ENCODE measurements at regions not wholly inside any gene's neighbourhood (a gene's known extent, or its start where the extent isn't known, plus 50 kb on each side); places are given as distances from the start of the nearest gene placed in this dataset.
"Not testable (repeated sequence)": the region's sequence is repeated elsewhere in the genome, so short reads cannot be mapped to it uniquely, and the experiment has no call there.

DNA sequence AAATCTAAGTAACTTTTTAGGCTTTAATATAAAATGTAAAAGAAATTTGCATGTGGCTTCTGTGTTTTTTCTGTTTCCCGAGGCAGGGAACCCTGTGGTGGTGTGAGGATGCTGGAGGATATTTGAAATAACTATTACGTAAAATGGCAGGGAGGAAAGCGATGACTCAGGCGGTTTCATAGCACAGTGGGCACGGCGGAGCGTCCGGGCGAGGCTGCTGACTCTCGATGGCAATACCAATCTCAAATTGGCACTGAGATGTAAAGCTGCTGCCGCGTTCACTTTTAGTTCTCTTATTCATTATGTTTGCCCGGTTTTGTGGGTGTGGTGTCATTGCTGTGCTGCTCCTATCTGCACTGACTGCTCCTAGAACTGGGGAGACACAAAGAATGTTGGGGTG is 254.3 kb downstream of the THBS2 start:
- 95% methylated on average over 13 of the region's 13 CpGs; no CpG with 5 or more reads in 1 of the 2 donors for WGBS, 2 donors (ENCODE audit: low coverage in 1 of 2)
- ATAC-seq, result no peak
- Histone ChIP-seq H3K4me3 (no peak overlapping the region), H3K4me1 (no peaks in the 10 kb centered on the region), H3K27me3 (no peaks in the 10 kb centered on the region), H3K36me3 (no peaks in the 10 kb centered on the region), H3K9me3 (no peaks in the 10 kb centered on the region), H3K27ac (no peak overlapping the region)
- TF ChIP-seq EP300 (IDR thresholded peaks at IDR 0.05), result no peak
- no peak for TF ChIP-seq POLR2A (IDR thresholded peaks at IDR 0.05)
- no peak for TF ChIP-seq POLR2AphosphoS5 (IDR thresholded peaks at IDR 0.05)
- TF ChIP-seq, protein P1, sequence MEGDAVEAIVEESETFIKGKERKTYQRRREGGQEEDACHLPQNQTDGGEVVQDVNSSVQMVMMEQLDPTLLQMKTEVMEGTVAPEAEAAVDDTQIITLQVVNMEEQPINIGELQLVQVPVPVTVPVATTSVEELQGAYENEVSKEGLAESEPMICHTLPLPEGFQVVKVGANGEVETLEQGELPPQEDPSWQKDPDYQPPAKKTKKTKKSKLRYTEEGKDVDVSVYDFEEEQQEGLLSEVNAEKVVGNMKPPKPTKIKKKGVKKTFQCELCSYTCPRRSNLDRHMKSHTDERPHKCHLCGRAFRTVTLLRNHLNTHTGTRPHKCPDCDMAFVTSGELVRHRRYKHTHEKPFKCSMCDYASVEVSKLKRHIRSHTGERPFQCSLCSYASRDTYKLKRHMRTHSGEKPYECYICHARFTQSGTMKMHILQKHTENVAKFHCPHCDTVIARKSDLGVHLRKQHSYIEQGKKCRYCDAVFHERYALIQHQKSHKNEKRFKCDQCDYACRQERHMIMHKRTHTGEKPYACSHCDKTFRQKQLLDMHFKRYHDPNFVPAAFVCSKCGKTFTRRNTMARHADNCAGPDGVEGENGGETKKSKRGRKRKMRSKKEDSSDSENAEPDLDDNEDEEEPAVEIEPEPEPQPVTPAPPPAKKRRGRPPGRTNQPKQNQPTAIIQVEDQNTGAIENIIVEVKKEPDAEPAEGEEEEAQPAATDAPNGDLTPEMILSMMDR (IDR thresholded peaks at IDR 0.05), result no peak

DNA sequence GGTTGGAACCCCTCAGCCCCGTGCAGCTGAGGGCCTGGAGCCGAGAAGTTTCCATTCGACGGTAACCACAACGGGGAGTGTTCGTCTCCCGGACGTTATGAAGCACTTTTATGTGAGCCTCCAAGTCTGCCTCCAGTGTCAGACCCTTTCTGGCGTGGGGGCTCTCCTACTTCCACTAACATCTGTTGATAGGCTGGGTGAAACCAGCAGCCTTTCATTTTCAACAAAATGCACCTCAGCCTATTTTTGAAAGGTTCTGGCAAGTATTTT is 257.4 kb downstream of the THBS2 start:
- TF ChIP-seq POLR2AphosphoS5 (IDR thresholded peaks at IDR 0.05), result no peak
- no peak for TF ChIP-seq POLR2A (IDR thresholded peaks at IDR 0.05)
- TF ChIP-seq, protein P1 (IDR thresholded peaks at IDR 0.05), result no peak
- TF ChIP-seq EP300 (IDR thresholded peaks at IDR 0.05), result no peak
- ATAC-seq, result no peak
- 77 to 95% methylated on average over 6 to 8 of the region's 9 CpGs for WGBS, 2 donors (ENCODE audit: low coverage in 1 of 2)

DNA sequence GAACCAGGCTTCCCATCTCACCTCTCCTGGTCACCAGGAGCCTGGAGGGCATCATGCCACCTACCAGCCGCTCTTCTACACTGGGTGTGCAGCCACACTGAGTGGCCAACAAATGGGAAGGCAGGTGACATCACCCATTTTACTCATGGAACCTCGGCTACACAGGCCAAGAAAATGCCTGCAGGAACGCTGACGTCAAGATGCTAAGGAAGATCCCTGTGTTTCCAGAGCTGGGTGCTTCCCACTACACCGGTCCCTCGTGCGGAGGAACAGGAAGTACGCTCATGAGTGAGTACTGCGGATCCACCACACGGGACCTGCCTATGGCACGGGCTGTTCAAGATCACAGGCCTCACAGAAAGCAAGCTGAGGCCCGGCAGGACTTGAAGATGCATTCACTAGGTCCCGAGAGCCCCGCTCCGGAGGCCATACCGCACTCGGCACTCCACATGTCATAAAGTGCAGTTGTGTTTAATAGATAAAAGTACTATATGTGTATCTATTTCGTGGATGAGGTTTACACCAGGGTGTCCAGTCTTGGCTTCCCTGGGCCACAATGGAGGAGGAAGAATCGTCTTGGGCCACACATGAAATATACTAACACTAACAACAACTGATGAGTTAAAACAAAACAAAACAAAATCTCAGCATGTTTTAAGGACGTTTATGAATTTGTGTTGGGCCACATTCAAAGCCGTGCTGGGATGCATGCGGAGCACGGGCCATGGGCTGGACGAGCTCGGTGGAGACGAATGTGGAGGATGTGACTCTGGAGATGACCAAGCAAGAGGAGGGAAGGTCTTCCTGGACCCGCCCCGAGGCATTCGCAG is 257.9 kb downstream of the THBS2 start:
- H3K4me1 ChIP-seq, result no peaks in the 10 kb centered on the region
- no peak overlapping the region for H3K4me3 ChIP-seq
- no peak for TF ChIP-seq EP300 (IDR thresholded peaks at IDR 0.05)
- TF ChIP-seq, protein P1 (IDR thresholded peaks at IDR 0.05), result no peak
- no peak for TF ChIP-seq POLR2A (IDR thresholded peaks at IDR 0.05)
- TF ChIP-seq POLR2AphosphoS5 (IDR thresholded peaks at IDR 0.05), result no peak
- no peaks in the 10 kb centered on the region for H3K36me3 ChIP-seq
- no peak for ATAC-seq
- no peaks in the 10 kb centered on the region for H3K27me3 ChIP-seq
- WGBS, 2 donors (ENCODE audit: low coverage in 1 of 2), result 91 to 92% methylated on average over 12 to 15 of the region's 29 CpGs
- no peaks in the 10 kb centered on the region for H3K9me3 ChIP-seq
- H3K27ac ChIP-seq, result no peak overlapping the region

More for the DNA sequence above, 257.4 kb downstream of the THBS2 start:
- no peak overlapping the region for H3K4me3 ChIP-seq
- H3K9me3 ChIP-seq, result no peaks in the 10 kb centered on the region
- no peak overlapping the region for H3K27ac ChIP-seq
- H3K27me3 ChIP-seq, result no peaks in the 10 kb centered on the region
- H3K4me1 ChIP-seq, result no peaks in the 10 kb centered on the region
- H3K36me3 ChIP-seq, result no peaks in the 10 kb centered on the region

DNA sequence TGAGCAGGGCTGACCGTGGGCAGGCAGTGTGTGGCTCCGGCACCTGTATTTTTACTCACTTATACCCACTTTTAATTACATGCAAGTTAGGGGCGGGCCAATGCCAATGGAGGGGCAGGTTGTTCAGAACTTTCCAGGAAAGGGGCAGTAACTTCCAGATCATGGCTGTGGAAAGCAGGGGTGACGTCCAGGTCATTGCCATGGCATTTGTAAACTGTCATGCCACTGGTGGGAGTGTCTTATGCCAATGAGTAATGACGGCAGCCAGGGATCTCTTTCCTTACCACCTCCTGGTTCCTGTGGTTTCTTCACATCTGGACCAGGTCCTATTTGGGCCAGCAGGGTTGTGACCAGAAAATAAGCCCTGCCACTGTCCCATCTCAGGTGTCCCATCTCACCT is 258.7 kb downstream of the THBS2 start:
- Histone ChIP-seq H3K4me3 (no peak overlapping the region), H3K4me1 (peaks cover 0 to 5% (median 0%) of the 10 kb centered on the region in 3 donors), H3K27me3 (no peaks in the 10 kb centered on the region), H3K27ac (no peak overlapping the region), H3K9me3 (no peaks in the 10 kb centered on the region), H3K36me3 (no peaks in the 10 kb centered on the region)
- TF ChIP-seq POLR2A (IDR thresholded peaks at IDR 0.05) (no peak), EP300 (IDR thresholded peaks at IDR 0.05) (no peak), POLR2AphosphoS5 (IDR thresholded peaks at IDR 0.05) (no peak)
- TF ChIP-seq, protein P1 (IDR thresholded peaks at IDR 0.05), result no peak
- WGBS, 2 donors (ENCODE audit: low coverage in 1 of 2), result 100% methylated on average over 1 to 4 of the region's 5 CpGs
- no peak for ATAC-seq

DNA sequence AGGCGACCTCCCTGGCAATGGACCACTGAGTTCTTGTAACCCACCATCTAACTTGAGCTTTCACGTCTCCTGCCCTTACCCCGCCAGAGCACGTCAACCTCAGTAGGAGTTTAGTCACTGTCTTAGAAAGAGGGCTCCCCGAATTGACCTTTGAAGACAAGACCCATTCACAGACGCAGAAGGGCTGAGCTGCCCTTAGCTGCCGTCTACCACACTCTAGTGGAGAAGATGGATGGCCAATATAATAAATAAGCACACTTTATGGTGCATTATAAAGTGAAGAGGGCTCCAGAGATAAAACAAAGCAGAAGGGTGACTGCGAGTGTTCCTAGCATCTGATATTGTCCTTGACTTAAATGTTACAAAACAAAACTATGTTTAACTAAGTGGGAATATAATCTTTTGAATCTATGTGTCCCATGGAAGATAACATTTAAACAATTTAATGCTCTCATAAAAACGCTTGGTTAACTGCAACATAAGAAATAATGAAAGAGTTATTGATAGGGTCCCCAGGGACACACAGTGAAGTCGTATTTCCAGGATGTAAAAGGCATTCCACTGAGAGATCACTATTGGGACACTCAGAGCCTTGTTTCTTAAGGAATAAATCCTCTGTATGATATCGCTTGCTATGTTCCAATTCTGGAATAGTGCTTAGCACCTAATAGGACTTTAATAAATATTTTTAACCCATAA is 261.1 kb downstream of the THBS2 start:
- no peak overlapping the region for H3K27ac ChIP-seq
- peaks cover 0 to 21% (median 0%) of the 10 kb centered on the region in 3 donors for H3K4me1 ChIP-seq

DNA sequence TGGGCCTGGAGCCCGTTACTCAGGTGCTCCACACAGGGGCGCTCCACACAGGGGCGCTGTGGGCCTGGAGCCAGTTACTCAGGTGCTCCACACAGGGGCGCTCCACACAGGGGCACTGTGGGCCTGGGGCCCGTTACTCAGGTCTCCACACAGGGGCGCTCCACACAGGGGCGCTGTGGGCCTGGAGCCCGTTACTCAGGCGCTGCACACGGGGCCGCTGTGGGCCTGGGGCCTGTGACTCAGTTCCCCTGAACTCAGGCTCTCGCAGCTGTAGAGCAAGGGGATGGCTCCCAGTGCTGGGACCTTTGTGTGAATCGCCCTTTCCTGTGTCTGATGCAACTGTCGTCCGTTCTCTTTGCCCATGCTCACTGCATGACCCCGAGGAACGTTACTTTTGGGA is 262.0 kb downstream of the THBS2 start:
- H3K27ac ChIP-seq, ATAC-seq, H3K4me3 ChIP-seq, H3K36me3 ChIP-seq, H3K27me3 ChIP-seq, H3K9me3 ChIP-seq: not testable (repeated sequence)
- peaks cover 0 to 21% (median 0%) of the 10 kb centered on the region in 3 donors for H3K4me1 ChIP-seq
- no CpG with 5 or more reads among the region's 17 CpGs for WGBS, 2 donors (ENCODE audit: low coverage in 1 of 2)

More for the DNA sequence above, 261.1 kb downstream of the THBS2 start:
- no peak overlapping the region for H3K4me3 ChIP-seq
- TF ChIP-seq, protein P1 (IDR thresholded peaks at IDR 0.05), result no peak
- TF ChIP-seq POLR2AphosphoS5 (IDR thresholded peaks at IDR 0.05) (no peak), EP300 (IDR thresholded peaks at IDR 0.05) (no peak), POLR2A (IDR thresholded peaks at IDR 0.05) (no peak)
- no peaks in the 10 kb centered on the region for H3K27me3 ChIP-seq
- H3K36me3 ChIP-seq, result no peaks in the 10 kb centered on the region
- ATAC-seq, result no peak
- H3K9me3 ChIP-seq, result no peaks in the 10 kb centered on the region
- 59 to 62% methylated on average over 6 to 9 of the region's 11 CpGs for WGBS, 2 donors (ENCODE audit: low coverage in 1 of 2)

All from gastroesophageal sphincter (tissue), 4 donors.